GM18499 (cell line): ENCODE measurements at regions not wholly inside any gene's neighbourhood (a gene's known extent, or its start where the extent isn't known, plus 50 kb on each side); places are given as distances from the start of the nearest gene placed in this dataset.

Experiments used
- ATAC-seq: cut with Tn5 transposase; IDR thresholded peaks from one replicate; pipeline ENCODE4 v1.9.1; 2021; ENCODE audit warnings: moderate number of reproducible peaks; ENCODE audit not compliant: insufficient read depth, unreplicated experiment

GRCh38 chr6:164856138-164856537, 453.3 kb downstream of the C6orf118 start:
- ATAC-seq, result no peak

GRCh38 chr6:164855281-164855680, 454.1 kb downstream of the C6orf118 start:
- ATAC-seq, result no peak

GRCh38 chr6:164854526-164854925, 454.9 kb downstream of the C6orf118 start:
- no peak for ATAC-seq

GRCh38 chr6:164845773-164846172, 463.6 kb downstream of the C6orf118 start:
- no peak for ATAC-seq

- ATAC-seq, result no peak
These were observed 467.3 kb downstream of the C6orf118 start for GRCh38 chr6:164842085-164842484.

- no peak for ATAC-seq
These were observed 471.3 kb downstream of the C6orf118 start for GRCh38 chr6:164838068-164838615.

GRCh38 chr6:164836486-164836885, 472.9 kb downstream of the C6orf118 start:
- no peak for ATAC-seq

- no peak for ATAC-seq
These were observed 477.0 kb downstream of the C6orf118 start for GRCh38 chr6:164832410-164832809.

- no peak for ATAC-seq
These were observed 481.9 kb downstream of the C6orf118 start for GRCh38 chr6:164827537-164827936.

GRCh38 chr6:164826831-164827468, 482.5 kb downstream of the C6orf118 start:
- no peak for ATAC-seq

GRCh38 chr6:164825386-164825785, 484.0 kb downstream of the C6orf118 start:
- no peak for ATAC-seq

GRCh38 chr6:164817662-164818061, 491.7 kb downstream of the C6orf118 start:
- no peak for ATAC-seq

GRCh38 chr6:164812706-164813105, 496.7 kb downstream of the C6orf118 start:
- ATAC-seq, result no peak

- no peak for ATAC-seq
These were observed 502.3 kb downstream of the C6orf118 start for GRCh38 chr6:164807125-164807524.

GRCh38 chr6:164795056-164795815, 514.2 kb downstream of the C6orf118 start:
- no peak for ATAC-seq

- ATAC-seq, result no peak
These were observed 516.7 kb downstream of the C6orf118 start for GRCh38 chr6:164792666-164793065.

GRCh38 chr6:164791498-164791897, 517.9 kb downstream of the C6orf118 start:
- no peak for ATAC-seq

- ATAC-seq, result no peak
These were observed 545.6 kb downstream of the C6orf118 start for GRCh38 chr6:164763788-164764187.

- no peak for ATAC-seq
These were observed 552.0 kb downstream of the C6orf118 start for GRCh38 chr6:164757451-164757850.

- no peak for ATAC-seq
These were observed 552.7 kb downstream of the C6orf118 start for GRCh38 chr6:164756723-164757122.

GRCh38 chr6:164756142-164756541, 553.3 kb downstream of the C6orf118 start:
- no peak for ATAC-seq

- ATAC-seq, result no peak
These were observed 555.9 kb downstream of the C6orf118 start for GRCh38 chr6:164753517-164753916.
